Mesendoderm (in vitro differentiated cells): ENCODE measurements at regions not wholly inside any gene's neighbourhood (a gene's known extent, or its start where the extent isn't known, plus 50 kb on each side); places are given as distances from the start of the nearest gene placed in this dataset.

ENCODE experiments used
- DNase-seq: peaks from one replicate; pipeline ENCODE4 v3.0.0; 2013
- H2AK5ac ChIP-seq: 2 replicates; pipeline ENCODE4 v1.6.1; 2013; ENCODE audit warnings: low read length, inconsistent platforms
- H2BK120ac ChIP-seq: 2 replicates; pipeline ENCODE4 v1.6.1; 2013; ENCODE audit warnings: low read depth, mild to moderate bottlenecking, low read length, moderate library complexity, mixed read lengths
- H2BK15ac ChIP-seq: replicated peaks from 2 replicates; pipeline ENCODE4 v1.6.1; 2013; ENCODE audit warnings: low read depth, mild to moderate bottlenecking, moderate library complexity
- H2BK5ac ChIP-seq: 2 replicates; pipeline ENCODE4 v1.6.1; 2013; ENCODE audit warnings: low read length, inconsistent platforms
- H3K18ac ChIP-seq: 2 replicates; pipeline ENCODE4 v1.6.1; 2013; ENCODE audit warnings: mild to moderate bottlenecking, low read length, mixed read lengths
- H3K23ac ChIP-seq: one replicate; pipeline ENCODE4 v1.6.1; 2013; ENCODE audit warnings: low read length
- H3K27ac ChIP-seq: 2 replicates; pipeline ENCODE4 v1.5.1; 2013; ENCODE audit warnings: low read depth, mild to moderate bottlenecking, inconsistent platforms, low read length, moderate library complexity
- H3K27me3 ChIP-seq: 2 replicates; pipeline ENCODE4 v1.6.1; 2013; ENCODE audit warnings: low read length, control low read depth, mild to moderate bottlenecking, inconsistent platforms; ENCODE audit not compliant: insufficient read depth, poor library complexity
- H3K36me3 ChIP-seq: 2 replicates; pipeline ENCODE4 v1.6.1; 2013; ENCODE audit warnings: low read length, inconsistent platforms; ENCODE audit not compliant: control insufficient read depth, insufficient read depth
- H3K4ac ChIP-seq: one replicate; pipeline ENCODE4 v1.6.1; 2013; ENCODE audit warnings: low read depth, mild to moderate bottlenecking, low read length, moderate library complexity
- H3K4me1 ChIP-seq: 2 replicates; pipeline ENCODE4 v1.6.1; 2013; ENCODE audit warnings: low read depth, low read length, inconsistent platforms; ENCODE audit not compliant: control insufficient read depth
- H3K4me2 ChIP-seq: 2 replicates; pipeline ENCODE4 v1.6.1; 2013; ENCODE audit warnings: low read length
- H3K4me3 ChIP-seq: 2 replicates; pipeline ENCODE4 v1.5.1; 2013; ENCODE audit warnings: mild to moderate bottlenecking, low read length
- H3K56ac ChIP-seq: one replicate; pipeline ENCODE4 v1.6.1; 2013; ENCODE audit warnings: low read length
- H3K79me1 ChIP-seq: 2 replicates; pipeline ENCODE4 v1.6.1; 2013; ENCODE audit warnings: low read length, inconsistent platforms
- H3K79me2 ChIP-seq: 2 replicates; pipeline ENCODE4 v1.6.1; 2013; ENCODE audit warnings: mild to moderate bottlenecking, low read length; ENCODE audit not compliant: control insufficient read depth, insufficient read depth
- H3K9ac ChIP-seq: 2 replicates; pipeline ENCODE4 v1.6.1; 2013; ENCODE audit warnings: low read length, inconsistent platforms
- H4K5ac ChIP-seq: one replicate; pipeline ENCODE4 v1.6.1; 2013; ENCODE audit warnings: low read length
- H4K8ac ChIP-seq: one replicate; pipeline ENCODE4 v1.6.1; 2013; ENCODE audit warnings: low read depth, mild to moderate bottlenecking, control low read depth, low read length, moderate library complexity
- WGBS: extraction: QIAGEN DNeasy Blood & Tissue Kit; methylation state at CpG from one replicate; pipeline ENCODE4 v1.1.7; 2013; ENCODE audit warnings: low lambda C conversion rate, missing lambda C conversion rate; ENCODE audit not compliant: insufficient coverage; ENCODE audit errors: extremely low coverage; 5-methylcytosine and 5-hydroxymethylcytosine counted together

DNA sequence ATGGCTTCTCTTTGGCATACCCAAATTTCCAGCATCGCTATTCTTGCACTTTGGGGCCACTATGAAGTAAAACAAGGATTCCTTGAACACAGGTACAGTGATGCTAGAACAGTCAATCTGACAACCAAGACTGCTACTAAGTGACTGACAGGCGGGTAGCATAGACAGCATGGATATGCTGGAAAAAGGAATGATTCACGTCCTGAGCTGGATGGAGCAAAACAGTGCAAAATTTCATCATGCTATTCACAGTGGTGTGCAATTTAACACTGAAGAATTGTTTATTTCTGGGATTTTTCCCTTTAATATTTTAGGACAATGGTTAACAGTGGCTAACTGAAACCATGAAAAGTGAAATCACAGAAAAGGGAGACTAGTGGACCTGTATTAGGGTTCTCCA lies 1511.2 kb upstream of the ZEB2 start:
- H3K23ac ChIP-seq = no peak overlapping the region
- H4K8ac ChIP-seq = no peak overlapping the region
- no peak for DNase-seq
- H3K79me1 ChIP-seq = no peaks in the 10 kb centered on the region
- whole genome bisulfite sequencing = no CpG with 5 or more reads among the region's 3 CpGs
- no peak overlapping the region for H2BK120ac ChIP-seq
- H2BK15ac ChIP-seq = no peak overlapping the region
- H4K5ac ChIP-seq = no peak overlapping the region
- no peak overlapping the region for H3K4ac ChIP-seq
- H2AK5ac ChIP-seq = no peak overlapping the region
- H3K56ac ChIP-seq = no peak overlapping the region
- no peak overlapping the region for H2BK5ac ChIP-seq
- no peak overlapping the region for H3K4me2 ChIP-seq
- no peaks in the 10 kb centered on the region for H3K27me3 ChIP-seq
- H3K27ac ChIP-seq = no peak overlapping the region
- H3K9ac ChIP-seq = no peak overlapping the region
- no peak overlapping the region for H3K18ac ChIP-seq
- H3K4me3 ChIP-seq = no peak overlapping the region
- H3K36me3 ChIP-seq = no peaks in the 10 kb centered on the region
- no peaks in the 10 kb centered on the region for H3K79me2 ChIP-seq
- no peaks in the 10 kb centered on the region for H3K4me1 ChIP-seq

DNA sequence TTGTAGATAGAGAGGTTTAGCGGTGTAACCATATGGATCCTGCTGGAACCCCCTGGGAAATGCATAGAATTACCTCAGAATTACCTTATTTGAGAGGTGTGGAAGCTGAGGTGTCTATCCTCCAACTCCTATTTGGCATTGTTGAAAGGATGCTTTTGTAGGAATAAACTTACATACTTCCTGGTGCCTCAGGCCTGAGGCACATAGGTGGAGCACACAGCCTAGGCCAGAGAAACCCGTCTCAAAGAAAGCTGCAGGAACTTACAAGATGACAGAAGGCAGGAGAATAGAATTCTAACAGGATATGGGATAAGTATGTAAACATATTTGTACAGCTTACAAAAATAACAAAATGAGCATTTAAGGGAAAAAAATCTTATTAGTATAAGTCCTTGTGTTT lies 1507.2 kb upstream of the ZEB2 start:
- H4K8ac ChIP-seq = no peak overlapping the region
- no peak for DNase-seq
- H4K5ac ChIP-seq = peak overlapping the region; percentile 10
- no peak overlapping the region for H3K4me3 ChIP-seq
- no CpG with 5 or more reads among the region's 2 CpGs for WGBS
- no peak overlapping the region for H3K23ac ChIP-seq
- no peaks in the 10 kb centered on the region for H3K36me3 ChIP-seq
- H3K4me1 ChIP-seq = no peaks in the 10 kb centered on the region
- no peaks in the 10 kb centered on the region for H3K27me3 ChIP-seq
- H2AK5ac ChIP-seq = no peak overlapping the region
- H3K79me2 ChIP-seq = no peaks in the 10 kb centered on the region
- H2BK5ac ChIP-seq = no peak overlapping the region
- no peak overlapping the region for H3K56ac ChIP-seq
- H3K9ac ChIP-seq = no peak overlapping the region
- H2BK15ac ChIP-seq = no peak overlapping the region
- no peak overlapping the region for H3K4me2 ChIP-seq
- no peak overlapping the region for H3K4ac ChIP-seq
- no peak overlapping the region for H2BK120ac ChIP-seq
- H3K18ac ChIP-seq = no peak overlapping the region
- H3K27ac ChIP-seq = no peak overlapping the region
- H3K79me1 ChIP-seq = no peaks in the 10 kb centered on the region

DNA sequence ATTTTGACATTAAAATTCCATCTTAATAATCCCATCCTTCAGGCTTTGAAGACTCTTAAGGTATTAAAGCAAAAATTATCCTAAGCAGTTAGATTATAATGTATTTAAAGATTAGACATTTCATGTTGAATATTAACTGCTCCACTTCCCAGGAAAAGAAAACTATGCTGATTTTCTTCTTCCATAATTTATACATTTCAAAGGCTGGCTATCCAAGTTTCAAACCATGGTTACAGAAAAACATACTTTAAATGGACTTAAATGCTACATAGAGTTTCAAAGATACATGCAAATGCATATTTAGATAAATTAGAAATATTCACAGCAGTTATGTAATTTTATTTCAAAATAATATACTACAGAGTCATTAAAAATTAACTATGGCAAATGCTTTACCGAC lies 1505.6 kb upstream of the ZEB2 start:
- no CpG with 5 or more reads among the region's 1 CpG for WGBS
- Histone ChIP-seq H3K4ac (no peak overlapping the region), H4K8ac (no peak overlapping the region), H2BK120ac (no peak overlapping the region), H4K5ac (no peak overlapping the region), H3K79me2 (no peaks in the 10 kb centered on the region), H2AK5ac (no peak overlapping the region), H3K4me1 (no peaks in the 10 kb centered on the region), H3K18ac (no peak overlapping the region), H2BK15ac (no peak overlapping the region), H3K56ac (no peak overlapping the region), H3K9ac (no peak overlapping the region), H3K79me1 (no peaks in the 10 kb centered on the region), H2BK5ac (no peak overlapping the region), H3K23ac (no peak overlapping the region), H3K4me3 (no peak overlapping the region), H3K36me3 (no peaks in the 10 kb centered on the region), H3K27me3 (no peaks in the 10 kb centered on the region), H3K4me2 (no peak overlapping the region), H3K27ac (no peak overlapping the region)
- no peak for DNase-seq

DNA sequence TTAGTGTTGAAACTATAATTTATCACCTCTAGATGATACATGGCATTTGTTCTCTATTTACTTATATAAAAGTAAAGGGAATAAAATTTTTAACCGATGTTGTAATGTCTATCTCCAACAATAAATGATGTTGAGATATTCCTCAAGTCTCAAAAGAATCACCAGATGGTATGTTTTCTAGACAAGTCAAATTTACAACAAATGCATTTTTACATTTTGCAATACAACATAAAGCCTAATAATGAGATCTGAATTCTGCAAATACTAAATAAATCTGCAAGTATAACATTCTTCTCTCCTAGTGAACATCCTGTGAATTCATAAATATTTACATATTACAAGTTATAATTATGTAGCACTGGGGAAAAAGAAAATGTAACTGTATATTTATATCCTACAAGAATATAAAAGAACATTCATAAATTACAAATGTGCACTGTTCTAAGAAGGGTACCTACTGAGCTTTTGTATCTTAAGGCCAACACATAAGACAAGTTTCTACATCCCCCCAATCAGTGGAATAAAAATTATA lies 1504.4 kb upstream of the ZEB2 start:
- Histone ChIP-seq H2BK120ac (no peak overlapping the region), H2AK5ac (no peak overlapping the region), H4K5ac (no peak overlapping the region), H3K9ac (no peak overlapping the region), H3K18ac (no peak overlapping the region), H3K79me1 (no peaks in the 10 kb centered on the region), H3K23ac (no peak overlapping the region), H3K36me3 (no peaks in the 10 kb centered on the region), H2BK5ac (no peak overlapping the region), H3K4me1 (no peaks in the 10 kb centered on the region), H3K4me2 (no peak overlapping the region), H3K4me3 (no peak overlapping the region), H2BK15ac (no peak overlapping the region), H4K8ac (no peak overlapping the region), H3K4ac (no peak overlapping the region), H3K56ac (no peak overlapping the region), H3K27me3 (no peaks in the 10 kb centered on the region), H3K27ac (no peak overlapping the region), H3K79me2 (no peaks in the 10 kb centered on the region)
- no peak for DNase-seq
- WGBS = no CpG with 5 or more reads among the region's 1 CpG

DNA sequence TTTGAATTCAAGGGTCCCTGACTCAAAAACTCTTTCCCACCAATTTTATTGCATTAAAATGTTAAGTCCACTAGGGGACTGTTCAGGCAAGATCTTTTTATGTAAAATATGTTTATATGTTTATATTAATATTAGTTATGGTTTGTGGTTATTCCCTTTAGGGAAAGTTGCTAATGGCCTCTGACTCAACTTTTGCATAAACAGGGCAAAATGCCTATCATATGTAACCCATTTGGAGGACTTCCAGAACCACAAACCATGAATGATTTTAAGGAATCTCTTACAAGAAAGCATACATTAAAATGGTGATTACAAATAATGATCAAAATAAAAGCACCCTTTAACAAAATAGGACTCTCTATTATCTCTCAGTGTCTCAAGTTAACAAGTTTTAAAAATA lies 1484.5 kb upstream of the ZEB2 start:
- Histone ChIP-seq H3K79me2 (no peaks in the 10 kb centered on the region), H3K4ac (no peak overlapping the region), H3K27me3 (no peaks in the 10 kb centered on the region), H3K4me2 (no peak overlapping the region), H2BK5ac (no peak overlapping the region), H2AK5ac (no peak overlapping the region), H3K36me3 (no peaks in the 10 kb centered on the region), H3K18ac (no peak overlapping the region), H3K56ac (no peak overlapping the region), H3K27ac (no peak overlapping the region), H3K23ac (no peak overlapping the region), H4K8ac (no peak overlapping the region), H3K79me1 (no peaks in the 10 kb centered on the region), H2BK120ac (no peak overlapping the region), H3K9ac (no peak overlapping the region), H2BK15ac (no peak overlapping the region), H3K4me1 (no peaks in the 10 kb centered on the region), H3K4me3 (no peak overlapping the region), H4K5ac (no peak overlapping the region)
- no peak for DNase-seq

DNA sequence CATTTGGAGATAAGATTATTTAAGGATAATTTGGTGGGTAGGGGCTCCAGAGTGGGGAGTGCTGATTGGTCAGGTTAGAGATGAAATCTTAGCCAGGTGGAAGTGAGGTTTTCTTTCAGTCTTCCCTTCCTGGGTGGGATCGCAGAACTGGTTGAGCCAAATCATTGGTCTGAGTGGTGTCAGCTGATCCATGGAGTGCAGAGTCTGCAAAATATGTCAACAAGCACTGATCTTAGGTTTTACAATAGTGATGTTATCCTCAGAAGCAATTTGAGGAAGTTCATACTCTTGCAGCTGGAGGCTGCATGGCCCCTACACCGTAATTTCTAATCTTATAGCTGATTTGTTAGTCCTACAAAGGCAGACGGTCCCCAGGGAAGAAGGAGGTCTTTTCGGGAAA lies 1483.4 kb upstream of the ZEB2 start:
- Histone ChIP-seq H3K79me1 (no peaks in the 10 kb centered on the region), H3K9ac (no peak overlapping the region), H3K4me3 (no peak overlapping the region), H4K5ac (no peak overlapping the region), H3K27me3 (no peaks in the 10 kb centered on the region), H3K4me1 (no peaks in the 10 kb centered on the region), H3K36me3 (no peaks in the 10 kb centered on the region), H3K4me2 (no peak overlapping the region), H2BK15ac (no peak overlapping the region), H2AK5ac (no peak overlapping the region), H2BK120ac (no peak overlapping the region), H3K27ac (no peak overlapping the region), H3K23ac (no peak overlapping the region), H3K4ac (no peak overlapping the region), H3K79me2 (no peaks in the 10 kb centered on the region), H4K8ac (no peak overlapping the region), H2BK5ac (no peak overlapping the region), H3K18ac (no peak overlapping the region), H3K56ac (no peak overlapping the region)
- no CpG with 5 or more reads among the region's 4 CpGs for WGBS
- peak; percentile 1 for DNase-seq
